H1 (cell line): ENCODE measurements at regions not wholly inside any gene's neighbourhood (a gene's known extent, or its start where the extent isn't known, plus 50 kb on each side); places are given as distances from the start of the nearest gene placed in this dataset.

Experiments used
- CTCF ChIA-PET: fragments of 300-600 bp; sonication (Branson Sonifier 250); formaldehyde crosslinking; loops from one replicate; lab custom pipeline; 2021; ENCODE audit not compliant: partially characterized antibody; lab: Charles Lee
- POLR2A ChIA-PET: fragments of 300-600 bp; sonication (Branson Sonifier 250); formaldehyde crosslinking; loops from one replicate; lab custom pipeline; 2021; ENCODE audit warnings: inconsistent platforms; ENCODE audit not compliant: partially characterized antibody; lab: Charles Lee
- DNase-seq, 2 experiments: peaks; one replicate each; pipeline versions ENCODE4 v3.0.0 to v3.0.0-alpha.2; 2010 to 2022; ENCODE audit warnings: low spot score in 2 of 2, low read depth in 1 of 2, mixed read lengths in 1 of 2
- FAIRE-seq: peaks from 2 replicates; lab custom pipeline; 2011; peaks lifted over from hg19 to GRCh38; lab: Jason Lieb, UNC
- H2AFZ ChIP-seq: 2 replicates; pipeline ENCODE4 v1.8.1; 2012; ENCODE audit warnings: low read length, inconsistent platforms
- H2AK5ac ChIP-seq: 2 replicates; pipeline ENCODE4 v1.6.1; 2013; ENCODE audit warnings: low read depth, low read length
- H2BK120ac ChIP-seq: replicated peaks from 2 replicates; pipeline ENCODE3; 2013; ENCODE audit warnings: low read depth, low read length, inconsistent platforms
- H2BK12ac ChIP-seq: 2 replicates; pipeline ENCODE4 v1.6.1; 2013; ENCODE audit warnings: low read depth, low read length
- H2BK15ac ChIP-seq: 2 replicates; pipeline ENCODE4 v1.6.1; 2013; ENCODE audit warnings: low read length
- H2BK20ac ChIP-seq: 2 replicates; pipeline ENCODE4 v1.6.1; 2013; ENCODE audit warnings: low read length
- H2BK5ac ChIP-seq: 2 replicates; pipeline ENCODE4 v1.6.1; 2013; ENCODE audit warnings: low read depth, low read length
- H3K14ac ChIP-seq: 2 replicates; pipeline ENCODE4 v1.6.1; 2013; ENCODE audit warnings: inconsistent platforms; ENCODE audit not compliant: insufficient read length
- H3K18ac ChIP-seq: 2 replicates; pipeline ENCODE4 v1.6.1; 2013; ENCODE audit warnings: low read length; ENCODE audit errors: extremely low read depth
- H3K23ac ChIP-seq: 2 replicates; pipeline ENCODE4 v1.6.1; 2013; ENCODE audit warnings: inconsistent platforms; ENCODE audit not compliant: insufficient read length
- H3K23me2 ChIP-seq: 2 replicates; pipeline ENCODE4 v1.6.1; 2013; ENCODE audit warnings: low read depth, low read length
- H3K27ac ChIP-seq: 2 replicates; pipeline ENCODE4 v1.6.1; 2011; ENCODE audit warnings: low read depth, low read length, inconsistent platforms
- H3K27me3 ChIP-seq, 4 experiments: replicated peaks in 1 of 4; 1 replicate in 1 of 4; 2 replicates in 3 of 4; pipeline versions ENCODE4 v1.6.1 to v1.8.1; 2011 to 2013; ENCODE audit warnings: low read length in 3 of 4, mild to moderate bottlenecking in 3 of 4, inconsistent platforms in 2 of 4, mixed read lengths in 2 of 4, moderate library complexity in 1 of 4; ENCODE audit not compliant: control insufficient read depth in 3 of 4, insufficient read depth in 3 of 4; ENCODE audit errors: extremely low read depth in 1 of 4
- H3K36me3 ChIP-seq, 4 experiments: 2 replicates each; pipeline versions ENCODE4 v1.6.1 to v1.8.1; 2011 to 2013; ENCODE audit warnings: mild to moderate bottlenecking in 4 of 4, low read length in 3 of 4, moderate library complexity in 2 of 4, control low read depth in 1 of 4, inconsistent platforms in 1 of 4; ENCODE audit not compliant: insufficient read depth in 4 of 4, control insufficient read depth in 2 of 4
- H3K4ac ChIP-seq: replicated peaks from 2 replicates; pipeline ENCODE3; 2013; ENCODE audit warnings: low read length, low read depth, mixed read lengths, inconsistent platforms; ENCODE audit not compliant: insufficient read length
- H3K4me1 ChIP-seq, 4 experiments: replicated peaks in 1 of 4; 1 replicate in 1 of 4; 2 replicates in 3 of 4; pipeline versions ENCODE4 v1.6.1 to v1.8.1; 2011 to 2013; ENCODE audit warnings: low read length in 3 of 4, inconsistent platforms in 2 of 4, mixed read lengths in 1 of 4; ENCODE audit not compliant: insufficient read depth in 4 of 4, control insufficient read depth in 3 of 4
- H3K4me2 ChIP-seq, 2 experiments: 2 replicates each; pipeline versions ENCODE4 v1.6.1 to v1.8.1; 2011 to 2013; ENCODE audit warnings: low read depth in 2 of 2, low read length in 2 of 2, control low read depth in 1 of 2, inconsistent platforms in 1 of 2, mild to moderate bottlenecking in 1 of 2; ENCODE audit not compliant: insufficient read depth in 1 of 2
- H3K4me3 ChIP-seq, 4 experiments: fragments of 200-600, 300-600 bp in 1 of 4; sonication (generic), shearing (Covaris generic), sonication (Bioruptor Twin) in 1 of 4; 2 replicates each; pipeline versions ENCODE4 v1.5.1 to v1.8.1; 2011 to 2016; ENCODE audit warnings: low read length in 4 of 4, low read depth in 3 of 4, control low read depth in 2 of 4, inconsistent platforms in 2 of 4, mild to moderate bottlenecking in 2 of 4, mixed read lengths in 1 of 4, moderate library complexity in 1 of 4; ENCODE audit not compliant: insufficient read depth in 2 of 4; ENCODE audit errors: extremely low read depth in 1 of 4
- H3K56ac ChIP-seq: replicated peaks from 2 replicates; pipeline ENCODE3; 2013; ENCODE audit warnings: low read depth, mild to moderate bottlenecking, mixed read lengths, low read length, inconsistent platforms; ENCODE audit not compliant: insufficient read length
- H3K79me1 ChIP-seq: 2 replicates; pipeline ENCODE4 v1.6.1; 2013; ENCODE audit warnings: low read depth, low read length, control low read depth
- H3K79me2 ChIP-seq, 2 experiments: 2 replicates each; pipeline versions ENCODE4 v1.6.1 to v1.8.1; 2012 to 2013; ENCODE audit warnings: low read length in 2 of 2, mild to moderate bottlenecking in 2 of 2, inconsistent platforms in 1 of 2; ENCODE audit not compliant: insufficient read depth in 2 of 2, control insufficient read depth in 1 of 2
- H3K9ac ChIP-seq, 4 experiments: replicated peaks in 1 of 4; 1 replicate in 1 of 4; 2 replicates in 3 of 4; pipeline versions ENCODE4 v1.6.1 to v1.8.1; 2011 to 2013; ENCODE audit warnings: low read depth in 3 of 4, low read length in 3 of 4, control low read depth in 2 of 4, mild to moderate bottlenecking in 2 of 4, moderate library complexity in 2 of 4, inconsistent platforms in 1 of 4; ENCODE audit errors: extremely low read depth in 1 of 4
- H3K9me3 ChIP-seq, 2 experiments: 2 replicates each; pipeline versions ENCODE4 v1.6.1 to v1.8.1; 2012 to 2013; ENCODE audit warnings: mild to moderate bottlenecking in 2 of 2, moderate library complexity in 2 of 2, control low read depth in 1 of 2, inconsistent platforms in 1 of 2, low read depth in 1 of 2, low read length in 1 of 2, mixed read lengths in 1 of 2; ENCODE audit not compliant: insufficient read depth in 2 of 2
- H4K20me1 ChIP-seq, 2 experiments: replicated peaks in 1 of 2; 2 replicates each; pipeline versions ENCODE3 to v1.8.1; 2011 to 2013; ENCODE audit warnings: inconsistent platforms in 2 of 2, low read length in 2 of 2, mild to moderate bottlenecking in 1 of 2; ENCODE audit not compliant: insufficient read depth in 2 of 2, control insufficient read depth in 1 of 2
- H4K5ac ChIP-seq: 2 replicates; pipeline ENCODE4 v1.6.1; 2013; ENCODE audit warnings: low read length, low read depth, mixed read lengths, inconsistent platforms; ENCODE audit not compliant: insufficient read length
- H4K8ac ChIP-seq: 2 replicates; pipeline ENCODE4 v1.8.0; 2013; ENCODE audit warnings: mild to moderate bottlenecking, moderate library complexity, low read length, inconsistent platforms; ENCODE audit not compliant: insufficient read depth; ENCODE audit errors: extremely low read depth
- H4K91ac ChIP-seq: replicated peaks from 2 replicates; pipeline ENCODE3; 2013; ENCODE audit warnings: low read length, mixed read lengths, inconsistent platforms; ENCODE audit not compliant: insufficient read length
- ASH2L ChIP-seq: fragments of 200-600, 300-600 bp; sonication (generic); IDR thresholded peaks from one replicate; pipeline ENCODE4 v1.7.1; 2017; ENCODE audit warnings: low read length
- CEBPB ChIP-seq: IDR thresholded peaks from 2 replicates; pipeline ENCODE4 v1.6.1; 2012; ENCODE audit warnings: low read depth, low read length
- GTF2F1 ChIP-seq: IDR thresholded peaks from 2 replicates; pipeline ENCODE4 v1.6.1; 2012; ENCODE audit warnings: low read depth, low read length, improper control_type of control experiment, borderline replicate concordance
- HDAC2 ChIP-seq, 2 experiments: fragments of 300-600 bp in 1 of 2; sonication (generic) in 1 of 2; IDR thresholded peaks; 2 replicates each; pipeline ENCODE4 v1.6.1; 2011 to 2012; ENCODE audit warnings: low read depth in 2 of 2, low read length in 2 of 2, mild to moderate bottlenecking in 2 of 2, moderate library complexity in 2 of 2, borderline replicate concordance in 1 of 2, inconsistent platforms in 1 of 2
- HDAC6 ChIP-seq: IDR thresholded peaks from one replicate; pipeline ENCODE4 v1.7.1; 2012; ENCODE audit warnings: low read depth, mild to moderate bottlenecking, inconsistent platforms, low read length, moderate library complexity
- PHF8 ChIP-seq: fragments of 200-600 bp; sonication (generic); conservative IDR thresholded peaks from 2 replicates; pipeline ENCODE4 v1.7.1; 2012; ENCODE audit warnings: low read depth, mild to moderate bottlenecking, inconsistent platforms, low read length, moderate library complexity
- RBBP5 ChIP-seq: IDR thresholded peaks from 2 replicates; pipeline ENCODE4 v1.7.1; 2012; ENCODE audit warnings: low read depth, mild to moderate bottlenecking, inconsistent platforms, low read length, moderate library complexity, borderline replicate concordance
- SIN3A ChIP-seq, 2 experiments: IDR thresholded peaks in 1 of 2; conservative IDR thresholded peaks in 1 of 2; 2 replicates each; pipeline ENCODE4 v1.6.1; 2011 to 2012; ENCODE audit warnings: low read length in 2 of 2, improper control_type of control experiment in 1 of 2, low read depth in 1 of 2, mild to moderate bottlenecking in 1 of 2
- SRF ChIP-seq: IDR thresholded peaks from 2 replicates; pipeline ENCODE4 v1.6.1; 2011; ENCODE audit warnings: mild to moderate bottlenecking, low read depth, low read length, moderate library complexity
- TAF1 ChIP-seq: IDR thresholded peaks from 2 replicates; pipeline ENCODE4 v1.6.1; 2011; ENCODE audit warnings: mild to moderate bottlenecking, low read depth, low read length
- USF2 ChIP-seq: IDR thresholded peaks from 2 replicates; pipeline ENCODE4 v1.6.1; 2011; ENCODE audit warnings: low read length, improper control_type of control experiment
- WGBS, 2 experiments: shearing (Covaris generic) in 1 of 2; methylation state at CpG; one replicate each; pipeline versions ENCODE4 v1.1.6 to v1.1.7; 2013 to 2015; ENCODE audit warnings: low lambda C conversion rate in 2 of 2, mixed read lengths in 2 of 2, inconsistent platforms in 1 of 2, low coverage in 1 of 2, missing lambda C conversion rate in 1 of 2; ENCODE audit not compliant: insufficient replicate concordance in 2 of 2, insufficient coverage in 1 of 2, insufficient read length in 1 of 2; ENCODE audit errors: extremely low coverage in 1 of 2, missing lambda C conversion rate in 1 of 2; 5-methylcytosine and 5-hydroxymethylcytosine counted together

GRCh38 chr9:1267141-1267570, 217.0 kb downstream of the DMRT2 start:
- FAIRE-seq (no peak), DNase-seq (no peak)
- peaks cover 67 to 93% of the 10 kb centered on the region in 2 experiments for H3K9me3 ChIP-seq
- no peak overlapping the region for H3K27ac ChIP-seq
- H3K56ac ChIP-seq: no peak overlapping the region
- no peak overlapping the region for H2BK20ac ChIP-seq
- no peak overlapping the region for H3K9ac ChIP-seq
- H2BK120ac ChIP-seq: no peak overlapping the region
- H4K5ac ChIP-seq: no peak overlapping the region
- H3K14ac ChIP-seq: no peak overlapping the region
- no peak overlapping the region for H2BK5ac ChIP-seq
- H2BK15ac ChIP-seq: no peak overlapping the region
- no peak overlapping the region for H2BK12ac ChIP-seq
- ChIA-PET POLR2A (no interaction called here), CTCF (interaction anchor here (1.1 kb wide), 1 partner anchor 9 kb away, joined by 3 read pairs; no protein-coding TSS in a partner anchor)
- no peak overlapping the region for H3K4me2 ChIP-seq
- H3K4ac ChIP-seq: no peak overlapping the region
- H3K27me3 ChIP-seq: no peaks in the 10 kb centered on the region
- no peaks in the 10 kb centered on the region for H3K4me1 ChIP-seq
- WGBS, 2 experiments: 65% methylated on average over 3 of the region's 3 CpGs; no CpG with 5 or more reads in 1 of the 2 experiments
- no peak overlapping the region for H3K18ac ChIP-seq
- H3K23me2 ChIP-seq: no peaks in the 10 kb centered on the region
- H3K23ac ChIP-seq: no peak overlapping the region
- no peak overlapping the region for H4K8ac ChIP-seq
- no peaks in the 10 kb centered on the region for H4K20me1 ChIP-seq
- H3K79me1 ChIP-seq: no peaks in the 10 kb centered on the region
- H3K36me3 ChIP-seq: no peaks in the 10 kb centered on the region
- H3K79me2 ChIP-seq: no peaks in the 10 kb centered on the region
- H2AFZ ChIP-seq: no peak overlapping the region
- TF ChIP-seq ASH2L: no peak
- TF ChIP-seq HDAC2 (IDR thresholded peaks at IDR 0.05; ENCODE audit: borderline replicate concordance in 1 of 2, low read depth in 2 of 2, low read length in 2 of 2): no peak
- TF ChIP-seq RBBP5: no peak
- no peak for TF ChIP-seq PHF8
- TF ChIP-seq GTF2F1: no peak
- no peak for TF ChIP-seq TAF1
- no peak for TF ChIP-seq HDAC6
- TF ChIP-seq SRF: no peak
- TF ChIP-seq CEBPB: no peak
- no peak for TF ChIP-seq SIN3A (conservative IDR thresholded peaks at IDR 0.05 in 1 of 2, IDR thresholded peaks at IDR 0.05 in 1 of 2; ENCODE audit: low read depth in 1 of 2, low read length in 2 of 2)
- no peak for TF ChIP-seq USF2
- TF ChIP-seq, all 59 proteins: peak for 0
- Histone ChIP-seq H4K91ac (no peak overlapping the region), H2AK5ac (no peak overlapping the region), H3K4me3 (no peak overlapping the region)
